Activated T-helper 17 cell treated with anti-CD3 and anti-CD28 coated beads, Interleukin-2, amount 50 U/mL, for 72 hours (primary cell): ENCODE measurements at regions not wholly inside any gene's neighbourhood (a gene's known extent, or its start where the extent isn't known, plus 50 kb on each side); places are given as distances from the start of the nearest gene placed in this dataset.

ENCODE experiments used
- ATAC-seq: fragments of 150-1000 bp; cut with Tn5 transposase; replicated peaks from 2 replicates; pipeline ENCODE4 v1.10.0; 2021; ENCODE audit warnings: mild to moderate bottlenecking, moderate library complexity
- H3K27ac Mint-ChIP-seq: one replicate; pipeline ENCODE4 v1.8.0; 2022; ENCODE audit warnings: mixed read lengths
- H3K27me3 Mint-ChIP-seq: one replicate; pipeline ENCODE4 v1.8.0; 2022; ENCODE audit warnings: mixed read lengths
- H3K36me3 Mint-ChIP-seq: one replicate; pipeline ENCODE4 v1.8.0; 2022; ENCODE audit warnings: low read depth, mild to moderate bottlenecking, mixed read lengths
- H3K4me1 Mint-ChIP-seq: one replicate; pipeline ENCODE4 v1.8.0; 2022; ENCODE audit warnings: mixed read lengths
- H3K4me3 Mint-ChIP-seq: one replicate; pipeline ENCODE4 v1.8.0; 2022; ENCODE audit warnings: mild to moderate bottlenecking, mixed read lengths
- H3K9me3 Mint-ChIP-seq: one replicate; pipeline ENCODE4 v1.8.0; 2022; ENCODE audit warnings: mixed read lengths

GRCh38 chr9:107103621-107104020, 179.5 kb upstream of the RAD23B start:
- H3K27me3 Mint-ChIP-seq, result no peaks in the 10 kb centered on the region

DNA sequence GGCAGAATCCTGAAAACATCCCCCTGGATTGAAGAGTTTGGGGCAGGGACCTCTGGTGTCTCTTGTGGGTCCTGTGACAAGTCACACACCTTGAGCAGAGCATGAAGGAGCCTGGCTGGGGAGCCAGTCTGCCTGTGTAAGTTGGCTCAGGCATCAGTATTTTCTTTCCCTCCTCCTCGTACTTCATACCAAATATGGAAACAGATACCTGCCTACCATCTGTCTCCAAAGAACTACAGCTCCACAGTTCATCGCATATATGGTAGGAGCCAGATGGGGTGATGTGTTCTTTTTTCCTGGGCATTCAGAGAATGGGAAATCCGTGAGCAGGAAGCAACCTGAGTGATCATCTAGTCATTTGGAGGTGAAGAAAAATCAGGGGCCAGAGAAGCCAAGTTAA, 177.3 kb upstream of the RAD23B start:
- Mint-ChIP-seq H3K36me3 (no peaks in the 10 kb centered on the region), H3K4me1 (no peaks in the 10 kb centered on the region), H3K4me3 (no peak overlapping the region), H3K9me3 (peaks cover 4% of the 10 kb centered on the region), H3K27ac (no peak overlapping the region), H3K27me3 (peaks cover 17% of the 10 kb centered on the region)
- no peak for ATAC-seq

More at GRCh38 chr9:107103621-107104020, 179.5 kb upstream of the RAD23B start:
- no peak for ATAC-seq
- Mint-ChIP-seq H3K9me3 (no peaks in the 10 kb centered on the region), H3K4me3 (no peak overlapping the region), H3K27ac (no peak overlapping the region), H3K36me3 (no peaks in the 10 kb centered on the region), H3K4me1 (no peaks in the 10 kb centered on the region)

DNA sequence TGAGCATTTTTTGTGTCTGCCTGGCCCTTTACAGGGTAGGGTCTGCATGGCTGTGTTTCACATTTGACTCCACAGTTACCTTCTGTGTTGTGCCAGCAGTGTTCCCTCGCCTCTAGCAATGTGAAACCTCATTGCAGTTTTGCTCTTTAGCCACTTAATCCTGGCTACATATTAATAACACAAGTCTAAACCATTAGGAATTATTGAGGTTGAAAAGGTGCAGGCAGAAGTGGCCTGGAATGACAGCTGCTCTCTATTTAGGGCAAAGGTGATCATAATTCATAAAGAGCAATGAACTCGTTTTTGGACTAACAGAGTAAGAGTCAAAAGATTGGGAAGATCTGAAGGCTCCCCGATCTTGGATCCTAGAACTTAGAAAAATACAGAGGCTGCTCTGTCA, 176.7 kb upstream of the RAD23B start:
- Mint-ChIP-seq H3K4me3 (no peak overlapping the region), H3K9me3 (peaks cover 4% of the 10 kb centered on the region), H3K4me1 (no peaks in the 10 kb centered on the region), H3K27me3 (peaks cover 17% of the 10 kb centered on the region), H3K27ac (no peak overlapping the region), H3K36me3 (no peaks in the 10 kb centered on the region)
- ATAC-seq, result no peak

DNA sequence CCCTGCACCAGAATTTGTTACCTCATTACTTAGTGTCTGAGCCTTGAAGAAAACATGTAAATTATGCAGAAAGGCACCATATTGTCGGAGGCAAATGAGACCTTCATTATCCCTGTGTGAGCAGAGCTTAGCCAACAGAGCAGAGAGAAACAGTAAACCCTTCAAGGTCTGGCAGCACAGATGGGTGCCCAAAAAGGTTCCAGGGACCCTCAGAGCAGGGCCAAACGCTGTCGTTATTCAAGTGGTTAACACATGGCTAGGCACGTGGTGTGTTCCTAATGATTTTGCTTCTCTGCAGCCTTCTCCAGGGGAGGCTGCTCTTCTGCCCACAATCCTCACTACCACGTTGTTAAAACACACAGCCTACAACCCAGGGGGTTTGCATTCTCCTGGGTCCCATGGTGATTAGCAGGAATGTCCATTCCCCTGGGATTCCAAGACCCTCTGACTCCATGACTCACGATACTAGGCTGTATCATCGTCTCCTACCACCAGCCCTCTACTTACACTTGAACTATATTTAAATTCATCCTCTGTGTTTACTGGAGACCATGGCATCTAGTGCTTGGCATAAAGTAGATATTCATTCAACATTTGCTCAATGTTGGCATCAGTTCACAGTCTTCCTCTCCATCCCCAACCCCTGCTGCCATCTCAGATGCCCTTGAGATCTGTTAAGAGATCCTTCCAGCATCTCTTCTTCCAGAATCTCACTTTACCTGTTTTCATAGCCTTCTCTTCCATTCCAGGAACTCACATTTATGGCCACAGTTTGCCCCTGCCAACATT, 174.5 kb upstream of the RAD23B start:
- Mint-ChIP-seq H3K27me3 (peaks cover 23% of the 10 kb centered on the region), H3K36me3 (no peaks in the 10 kb centered on the region), H3K27ac (no peak overlapping the region), H3K9me3 (peaks cover 4% of the 10 kb centered on the region), H3K4me3 (no peak overlapping the region), H3K4me1 (no peaks in the 10 kb centered on the region)
- ATAC-seq, result no peak

GRCh38 chr9:107109324-107109723, 173.8 kb upstream of the RAD23B start:
- no peak for ATAC-seq
- no peaks in the 10 kb centered on the region for H3K36me3 Mint-ChIP-seq
- no peak overlapping the region for H3K27ac Mint-ChIP-seq
- peaks cover 26% of the 10 kb centered on the region for H3K27me3 Mint-ChIP-seq
- H3K4me1 Mint-ChIP-seq, result no peaks in the 10 kb centered on the region
- H3K4me3 Mint-ChIP-seq, result no peak overlapping the region
- H3K9me3 Mint-ChIP-seq, result peaks cover 4% of the 10 kb centered on the region

- H3K4me1 Mint-ChIP-seq, result no peaks in the 10 kb centered on the region
- peaks cover 4% of the 10 kb centered on the region for H3K9me3 Mint-ChIP-seq
- peaks cover 26% of the 10 kb centered on the region for H3K27me3 Mint-ChIP-seq
- H3K36me3 Mint-ChIP-seq, result no peaks in the 10 kb centered on the region
- no peak for ATAC-seq
- no peak overlapping the region for H3K4me3 Mint-ChIP-seq
- no peak overlapping the region for H3K27ac Mint-ChIP-seq
Measured at GRCh38 chr9:107110153-107110552, 172.9 kb upstream of the RAD23B start.

DNA sequence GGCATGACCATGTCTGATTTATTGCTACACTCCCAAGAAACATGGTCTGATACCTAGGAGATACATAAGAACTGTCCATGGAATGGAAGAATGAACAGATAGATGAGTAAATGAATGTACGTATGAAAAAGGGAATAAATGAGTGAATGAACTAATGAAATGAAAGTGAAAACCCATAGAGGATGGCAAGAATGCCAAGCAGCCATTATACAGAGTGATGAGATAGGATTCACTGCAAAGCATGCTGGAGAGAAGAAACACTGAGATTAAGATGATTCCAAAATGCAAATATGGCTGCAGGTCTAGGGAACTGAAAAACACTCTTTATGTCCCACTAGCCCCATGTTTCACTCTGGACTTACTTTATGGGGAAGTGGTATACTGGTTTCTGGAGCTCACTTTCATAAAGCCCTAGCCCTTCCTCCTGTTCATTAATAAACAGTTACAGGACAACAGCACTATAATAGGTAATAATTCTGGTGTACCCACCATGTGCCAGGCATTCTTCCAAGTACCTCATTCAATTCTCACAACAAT, 170.3 kb upstream of the RAD23B start:
- no peaks in the 10 kb centered on the region for H3K4me1 Mint-ChIP-seq
- H3K36me3 Mint-ChIP-seq, result no peaks in the 10 kb centered on the region
- H3K27me3 Mint-ChIP-seq, result peaks cover 26% of the 10 kb centered on the region
- no peak overlapping the region for H3K4me3 Mint-ChIP-seq
- no peak overlapping the region for H3K27ac Mint-ChIP-seq
- no peak for ATAC-seq
- peaks cover 4% of the 10 kb centered on the region for H3K9me3 Mint-ChIP-seq

DNA sequence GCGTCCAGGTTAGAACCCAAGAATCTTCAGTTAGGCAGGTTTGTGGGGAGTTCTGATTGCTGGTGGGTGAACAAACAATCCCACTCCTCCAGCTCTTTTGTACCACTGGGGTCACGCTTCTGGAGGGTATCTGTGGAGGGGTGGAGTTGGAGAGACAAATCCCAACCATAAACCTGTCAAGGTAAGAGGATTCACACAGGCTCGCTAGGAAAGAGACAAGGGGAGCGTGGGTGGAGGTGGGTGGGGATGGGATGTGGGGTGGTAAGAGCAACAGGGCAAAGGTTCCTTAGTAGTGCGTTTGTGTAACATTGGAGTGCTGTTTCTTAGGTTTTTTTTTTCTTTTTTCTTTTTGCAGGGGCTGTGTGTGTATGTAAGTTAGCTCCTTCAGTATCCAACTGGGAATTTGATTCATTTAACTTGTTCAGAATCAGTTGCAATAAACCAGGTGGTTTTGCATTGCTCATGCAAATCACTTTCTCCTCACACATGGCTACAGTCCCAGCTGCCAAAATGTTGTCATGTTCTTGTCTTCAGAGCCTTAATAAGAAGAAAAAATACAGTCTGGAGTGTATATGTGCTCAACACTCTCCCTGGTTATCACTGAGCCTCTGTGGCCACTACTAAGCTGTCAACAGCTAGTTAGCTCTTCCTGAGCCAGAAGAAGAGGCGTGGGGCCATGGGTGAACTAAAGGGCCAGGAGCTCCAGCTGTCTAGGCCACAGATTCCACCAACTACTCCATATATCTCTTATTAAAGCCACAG, 164.0 kb upstream of the RAD23B start:
- Mint-ChIP-seq H3K27me3 (peaks cover 19% of the 10 kb centered on the region), H3K4me1 (no peaks in the 10 kb centered on the region), H3K36me3 (no peaks in the 10 kb centered on the region), H3K4me3 (no peak overlapping the region), H3K9me3 (no peaks in the 10 kb centered on the region), H3K27ac (no peak overlapping the region)
- ATAC-seq, result no peak

DNA sequence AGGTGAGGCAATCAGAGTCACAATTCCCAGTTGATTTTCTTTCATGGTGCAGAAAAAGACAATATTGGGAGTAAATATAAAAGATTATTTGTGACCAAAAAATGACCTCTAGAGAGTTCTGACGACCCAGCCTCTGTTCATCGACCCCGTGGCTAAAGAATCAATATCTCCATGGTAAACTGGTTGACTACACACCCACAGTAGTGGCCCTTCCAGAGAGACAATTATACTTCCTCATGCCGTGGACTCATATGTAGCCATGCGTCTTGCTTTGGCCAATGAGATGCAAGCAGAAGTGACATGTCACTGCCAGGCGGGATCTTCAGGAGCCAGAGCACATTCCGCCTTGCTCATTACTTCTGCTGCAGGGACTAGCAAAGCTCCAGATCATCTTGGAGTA, 163.3 kb upstream of the RAD23B start:
- ATAC-seq, result no peak
- Mint-ChIP-seq H3K36me3 (no peaks in the 10 kb centered on the region), H3K9me3 (no peaks in the 10 kb centered on the region), H3K4me3 (no peak overlapping the region), H3K4me1 (no peaks in the 10 kb centered on the region), H3K27ac (no peak overlapping the region), H3K27me3 (peaks cover 17% of the 10 kb centered on the region)

DNA sequence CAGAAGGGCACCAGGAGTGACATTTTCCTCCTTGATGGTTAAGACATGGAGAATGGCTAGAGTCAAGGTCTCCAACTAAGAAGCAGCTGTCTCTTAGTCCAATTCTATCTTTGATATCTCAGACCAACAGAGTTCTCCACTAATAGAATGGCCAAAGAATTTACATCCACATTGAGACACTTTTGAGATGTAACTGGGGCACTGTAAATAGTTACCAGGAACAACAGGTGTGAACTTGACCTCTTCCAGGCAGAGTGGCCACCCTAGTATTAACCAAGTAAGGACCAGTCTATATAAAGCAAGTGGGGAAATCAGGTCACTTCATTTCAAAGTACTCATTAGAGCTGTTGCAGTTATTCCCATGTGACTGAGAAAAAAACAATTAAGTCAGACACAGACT, 159.7 kb upstream of the RAD23B start:
- Mint-ChIP-seq H3K9me3 (no peaks in the 10 kb centered on the region), H3K4me3 (no peak overlapping the region), H3K4me1 (no peaks in the 10 kb centered on the region), H3K36me3 (no peaks in the 10 kb centered on the region), H3K27ac (no peak overlapping the region), H3K27me3 (peaks cover 26% of the 10 kb centered on the region)
- ATAC-seq, result no peak

- Mint-ChIP-seq H3K4me3 (no peak overlapping the region), H3K27ac (no peak overlapping the region), H3K27me3 (peaks cover 14% of the 10 kb centered on the region), H3K4me1 (no peaks in the 10 kb centered on the region), H3K36me3 (no peaks in the 10 kb centered on the region), H3K9me3 (no peaks in the 10 kb centered on the region)
- no peak for ATAC-seq
Measured at GRCh38 chr9:107127608-107128007, 155.5 kb upstream of the RAD23B start.

- no peak overlapping the region for H3K27ac Mint-ChIP-seq
- no peak overlapping the region for H3K4me3 Mint-ChIP-seq
- peaks cover 19% of the 10 kb centered on the region for H3K27me3 Mint-ChIP-seq
- no peak for ATAC-seq
- no peaks in the 10 kb centered on the region for H3K36me3 Mint-ChIP-seq
- no peaks in the 10 kb centered on the region for H3K4me1 Mint-ChIP-seq
- no peaks in the 10 kb centered on the region for H3K9me3 Mint-ChIP-seq
Measured at GRCh38 chr9:107131108-107131799, 151.8 kb upstream of the RAD23B start.

DNA sequence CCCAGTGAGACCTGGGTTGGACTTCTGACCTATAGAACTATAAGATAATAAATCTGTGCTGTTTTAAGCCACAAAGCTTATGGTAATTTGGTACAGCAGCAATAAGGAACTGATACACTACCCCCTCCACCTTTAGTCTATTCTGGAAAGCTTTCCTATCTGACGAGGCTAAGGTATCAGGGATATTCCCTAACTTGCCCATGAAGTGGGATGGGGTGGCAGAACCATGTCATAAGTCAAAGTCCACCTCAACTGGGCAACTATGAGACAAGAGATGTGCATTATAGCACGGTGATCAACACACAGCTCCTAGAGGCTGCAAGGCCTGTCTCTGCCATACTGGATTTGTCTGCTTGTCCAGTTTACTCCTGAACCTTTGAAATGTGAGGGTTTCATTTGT, 146.8 kb upstream of the RAD23B start:
- Mint-ChIP-seq H3K4me3 (no peak overlapping the region), H3K27me3 (peaks cover 21% of the 10 kb centered on the region), H3K9me3 (no peaks in the 10 kb centered on the region), H3K27ac (no peak overlapping the region), H3K36me3 (no peaks in the 10 kb centered on the region), H3K4me1 (no peaks in the 10 kb centered on the region)
- ATAC-seq, result no peak

DNA sequence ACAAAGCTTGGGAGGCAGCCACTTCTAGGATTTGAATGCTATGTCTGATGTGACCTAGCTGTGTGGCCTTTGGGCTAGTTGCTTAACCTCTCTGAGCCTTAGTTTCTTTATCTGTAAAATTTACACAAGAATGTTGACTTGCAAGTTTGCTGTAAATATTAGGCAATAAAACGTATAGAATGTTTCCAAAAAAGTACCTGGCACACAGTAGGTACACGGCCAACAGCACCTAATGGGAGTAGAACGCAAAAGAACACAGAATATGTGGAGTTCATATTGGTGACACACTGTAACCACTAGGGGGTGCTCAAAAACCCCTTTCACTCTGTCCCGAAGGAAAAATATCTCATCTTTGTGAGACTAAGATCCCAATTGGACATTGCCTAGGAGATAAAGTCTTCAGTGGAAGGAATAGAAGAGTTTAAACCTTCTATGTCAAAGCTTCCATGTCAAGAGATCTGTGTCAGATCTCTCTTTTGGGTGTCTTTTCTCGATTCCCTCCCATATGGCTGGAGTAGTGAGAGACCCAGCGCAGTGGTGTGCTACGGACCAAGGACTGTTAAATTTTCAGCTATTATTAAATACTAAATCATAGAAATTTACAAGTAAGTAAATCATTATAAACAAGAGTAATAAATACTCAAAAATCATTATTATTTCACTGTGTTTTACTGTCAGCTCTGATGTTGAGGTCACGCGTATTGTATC, 145.4 kb upstream of the RAD23B start:
- Mint-ChIP-seq H3K4me1 (no peaks in the 10 kb centered on the region), H3K4me3 (no peak overlapping the region), H3K27me3 (peaks cover 26% of the 10 kb centered on the region), H3K36me3 (no peaks in the 10 kb centered on the region), H3K9me3 (no peaks in the 10 kb centered on the region), H3K27ac (no peak overlapping the region)
- ATAC-seq, result peak; percentile 32
